GM18868 (cell line): ENCODE measurements at regions not wholly inside any gene's neighbourhood (a gene's known extent, or its start where the extent isn't known, plus 50 kb on each side); places are given as distances from the start of the nearest gene placed in this dataset.

Experiments
- ATAC-seq: cut with Tn5 transposase; IDR thresholded peaks from one replicate; pipeline ENCODE4 v1.9.1; 2021; ENCODE audit warnings: mild to moderate bottlenecking, moderate library complexity; ENCODE audit not compliant: unreplicated experiment

DNA sequence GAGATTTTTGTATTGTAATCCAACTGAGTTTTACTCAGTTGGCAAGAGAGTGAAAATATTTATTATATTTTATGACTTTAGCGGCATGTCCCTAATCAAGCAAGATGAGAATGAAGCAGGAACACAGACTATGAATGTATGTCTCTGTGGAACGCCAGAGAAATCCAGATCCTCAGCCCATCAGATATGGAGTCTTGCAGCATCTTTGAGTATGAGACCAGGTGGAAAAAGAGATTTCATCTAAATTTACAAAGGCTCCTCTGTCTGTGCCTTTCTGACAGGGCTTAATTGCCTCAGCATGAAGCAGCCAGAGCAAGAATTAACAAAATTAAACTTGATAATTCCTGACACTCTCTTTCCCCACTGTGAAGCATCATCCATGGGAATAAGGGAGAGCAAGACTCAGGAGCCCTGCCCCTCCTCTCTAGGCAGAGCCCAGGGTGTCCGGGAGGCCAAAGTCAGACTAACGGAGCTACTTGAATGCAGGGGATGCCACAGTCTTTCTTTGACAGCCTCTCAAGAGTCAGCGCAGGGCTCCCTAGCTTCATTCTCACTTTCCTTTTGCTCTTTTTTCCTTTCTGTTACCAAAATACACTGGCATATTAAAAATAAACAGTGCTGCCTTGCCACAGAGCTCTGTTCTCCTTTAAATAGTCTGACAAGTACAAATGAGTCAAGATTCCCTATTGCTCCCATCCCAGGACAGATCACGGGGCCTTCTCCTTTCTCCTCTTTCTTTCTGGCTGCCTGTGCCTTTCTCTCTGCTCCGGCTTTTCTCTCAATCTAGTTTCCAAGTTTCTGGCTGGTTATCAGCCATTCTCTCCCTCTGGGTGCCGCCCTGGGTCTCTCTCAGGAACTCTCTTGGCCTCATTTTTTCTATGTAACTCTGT, 132.2 kb upstream of the INHBA start:
- ATAC-seq, result no peak

DNA sequence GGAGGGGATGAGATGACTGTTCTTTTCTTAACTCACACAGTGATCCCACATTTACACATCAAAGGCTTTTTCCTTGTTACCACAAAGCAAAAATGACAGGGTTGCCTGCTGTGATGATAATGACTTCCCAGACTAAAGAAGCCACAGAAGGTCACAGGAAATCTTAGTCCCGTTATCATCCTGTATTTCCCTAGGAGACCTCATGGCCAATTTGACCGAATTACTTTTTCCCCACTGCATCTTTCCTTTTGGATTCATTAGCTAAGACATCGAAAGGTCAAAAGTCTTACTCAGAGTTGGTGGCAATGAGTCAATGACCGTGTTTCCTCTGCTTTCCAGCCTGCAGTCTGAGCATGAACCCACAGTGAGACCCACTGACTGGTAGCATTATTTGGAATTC, 130.1 kb upstream of the INHBA start:
- ATAC-seq, result no peak

GRCh38 chr7:41830271-41830670, 127.4 kb upstream of the INHBA start:
- no peak for ATAC-seq

- no peak for ATAC-seq
These were observed 126.0 kb upstream of the INHBA start for GRCh38 chr7:41828911-41829310.

GRCh38 chr7:41826641-41827040, 123.8 kb upstream of the INHBA start:
- ATAC-seq, result peak; percentile 45

DNA sequence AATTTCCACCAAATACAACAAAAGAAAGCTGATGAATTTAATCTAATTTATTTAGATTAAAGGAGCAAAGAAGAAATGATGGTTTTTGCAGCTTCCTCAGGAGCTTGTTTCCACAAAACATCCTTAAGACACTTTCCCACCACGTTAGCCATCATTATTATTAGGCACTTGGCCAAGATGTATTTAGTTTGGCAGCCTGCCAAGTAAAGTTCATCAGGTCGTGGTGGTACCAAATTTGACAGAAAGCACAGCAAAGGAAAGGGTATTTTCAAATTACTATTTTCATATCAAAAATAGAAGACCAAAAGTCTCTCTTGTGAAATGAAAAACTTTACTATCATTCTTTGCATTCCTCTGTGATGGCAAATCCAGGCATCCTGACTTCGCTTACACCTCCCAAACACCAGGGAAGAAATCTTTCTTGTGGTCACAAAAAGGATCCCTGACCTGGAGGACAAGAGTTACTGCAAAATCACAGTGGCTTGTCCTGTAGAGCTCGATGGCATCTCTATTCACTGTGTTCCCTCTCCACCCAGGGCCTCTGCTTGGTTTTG, 123.1 kb upstream of the INHBA start:
- no peak for ATAC-seq

DNA sequence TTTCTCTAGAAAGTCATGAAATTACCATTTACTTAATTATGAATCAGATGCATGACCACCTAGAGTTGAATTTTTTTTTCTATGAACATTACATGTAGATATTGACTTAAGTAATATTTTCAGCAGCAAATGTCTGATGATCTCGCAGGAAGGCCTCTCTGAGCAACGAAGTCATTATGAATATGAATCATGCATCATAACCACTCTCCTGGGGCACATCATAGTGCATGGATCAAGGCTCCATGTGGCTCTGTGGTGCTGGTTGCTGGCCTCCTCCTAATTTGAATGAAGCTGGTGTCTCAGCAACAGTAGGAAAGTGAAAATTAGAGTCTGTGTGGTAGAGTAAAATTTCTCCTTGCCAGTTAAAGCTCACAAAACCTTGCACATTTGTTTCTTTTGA, 121.4 kb upstream of the INHBA start:
- no peak for ATAC-seq

GRCh38 chr7:41822259-41822817, 119.4 kb upstream of the INHBA start:
- no peak for ATAC-seq

GRCh38 chr7:41821521-41822213, 118.8 kb upstream of the INHBA start:
- ATAC-seq, result no peak

DNA sequence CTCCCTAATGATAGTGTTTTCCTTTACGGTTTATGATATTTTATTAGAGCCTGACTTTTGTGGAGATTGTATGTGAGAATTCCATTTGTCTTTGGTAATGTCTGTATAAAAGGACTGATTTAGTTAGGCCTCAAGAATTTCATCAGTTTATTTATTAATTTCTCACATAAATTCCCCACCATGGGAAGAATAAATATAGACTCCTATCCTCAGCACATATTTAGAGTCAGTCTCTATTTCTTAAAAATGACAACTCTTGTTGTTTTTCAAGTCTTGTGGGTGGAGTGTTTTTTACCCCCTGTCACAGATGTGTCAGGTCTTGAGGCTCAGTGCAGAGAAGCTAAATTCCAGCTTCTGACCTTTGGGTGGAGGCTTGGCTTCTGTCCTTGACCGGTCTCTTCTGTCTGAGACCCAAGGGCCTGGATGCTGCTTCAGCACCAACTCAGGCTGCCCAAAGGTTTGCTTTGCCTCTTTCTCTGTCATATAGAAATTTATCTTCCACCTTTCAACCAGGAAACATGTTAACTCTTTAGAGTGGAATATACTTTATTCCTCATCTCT, 117.3 kb upstream of the INHBA start:
- ATAC-seq, result no peak

- ATAC-seq, result no peak
These were observed 116.8 kb upstream of the INHBA start for GRCh38 chr7:41819645-41820044.

DNA sequence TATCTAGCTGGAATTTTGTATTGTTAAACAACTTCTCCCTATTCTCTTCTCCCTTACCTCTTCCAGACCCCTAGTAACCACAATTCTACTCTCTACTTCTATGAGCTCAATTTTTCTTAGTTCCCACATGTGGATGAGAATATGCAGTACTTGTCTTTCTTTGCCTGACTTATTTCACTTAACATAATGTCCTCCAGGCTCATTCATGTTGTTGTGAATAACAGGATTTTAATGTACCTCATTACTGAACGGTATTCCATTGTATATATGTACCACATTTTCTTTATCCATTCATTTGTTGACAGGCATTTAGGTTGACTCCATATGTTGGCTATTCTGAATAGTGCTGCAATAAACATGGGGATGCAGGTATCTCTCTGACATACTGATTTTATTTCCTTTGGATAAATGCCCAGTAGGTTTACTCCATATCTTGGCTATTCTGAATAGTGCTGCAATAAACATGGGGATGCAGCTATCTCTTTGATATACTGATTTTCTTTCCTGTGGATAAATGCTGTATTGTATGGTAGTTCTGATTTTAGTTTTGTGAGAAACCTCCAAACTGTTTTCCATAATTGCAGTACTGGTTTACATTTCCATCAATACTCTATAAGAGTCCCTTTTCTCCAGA, 116.0 kb upstream of the INHBA start:
- ATAC-seq, result no peak

DNA sequence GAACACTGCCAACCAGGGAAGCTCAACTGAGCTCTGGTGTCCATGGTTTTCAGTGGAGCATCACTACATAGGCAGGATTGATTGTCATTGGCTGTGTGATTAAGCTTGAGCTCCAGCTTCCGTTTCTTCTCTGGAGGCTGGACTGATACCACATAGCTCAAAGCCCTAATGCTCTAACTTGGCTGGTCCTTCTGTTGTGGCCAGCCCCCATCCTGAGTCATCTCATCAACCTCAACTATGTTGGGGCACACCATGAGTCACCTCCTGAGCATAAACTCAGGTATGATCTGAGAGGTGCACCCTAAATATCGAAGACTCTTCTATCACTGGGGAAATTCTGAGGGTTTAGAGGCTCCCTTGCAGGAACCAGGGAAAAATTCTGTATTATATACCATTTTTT, 114.5 kb upstream of the INHBA start:
- ATAC-seq, result peak; percentile 80

DNA sequence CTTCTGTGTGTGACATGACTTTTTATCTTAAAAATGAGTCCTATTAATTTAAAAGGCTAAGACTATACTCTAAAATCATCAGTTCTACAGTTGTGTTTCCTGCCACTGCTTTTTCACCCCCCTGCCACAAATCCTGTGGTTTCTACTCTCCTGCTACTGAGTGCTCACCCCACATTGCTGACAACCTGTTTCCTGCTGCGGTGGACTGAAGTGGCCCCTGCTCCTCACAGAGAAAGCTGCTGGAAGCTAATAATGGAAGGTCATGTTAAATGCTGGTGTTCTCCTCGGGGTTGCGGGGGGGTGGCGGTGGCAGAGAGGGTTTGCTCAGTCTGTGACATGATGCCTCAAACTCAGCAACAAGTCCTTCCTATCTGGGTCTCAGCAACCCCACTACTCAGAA, 113.2 kb upstream of the INHBA start:
- peak; percentile 44 for ATAC-seq

GRCh38 chr7:41814888-41815287, 112.0 kb upstream of the INHBA start:
- no peak for ATAC-seq

- no peak for ATAC-seq
These were observed 110.4 kb upstream of the INHBA start for GRCh38 chr7:41813286-41813685.

GRCh38 chr7:41811941-41812340, 109.1 kb upstream of the INHBA start:
- no peak for ATAC-seq

- peak; percentile 92 for ATAC-seq
These were observed 107.2 kb upstream of the INHBA start for GRCh38 chr7:41809940-41810576.

DNA sequence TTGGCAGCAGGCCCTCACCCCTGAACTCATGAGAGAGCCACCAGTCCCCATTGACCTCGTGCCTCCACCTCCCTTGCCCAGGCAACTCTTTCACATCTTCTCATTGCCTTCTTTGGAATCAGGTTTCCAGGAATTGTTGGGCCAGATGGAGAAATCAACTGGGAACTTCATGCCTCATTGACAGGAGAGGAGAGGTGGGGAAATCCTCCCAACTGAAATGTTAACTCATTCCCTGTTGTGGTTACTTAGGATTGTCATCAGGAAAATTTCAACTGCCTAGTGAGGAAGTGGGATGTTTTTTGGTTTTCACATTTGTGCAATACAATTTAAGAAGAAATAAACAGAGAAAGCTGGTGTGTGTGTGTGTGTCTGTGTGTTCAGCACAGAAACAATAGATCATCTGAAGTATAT, 106.6 kb upstream of the INHBA start:
- ATAC-seq, result no peak

- no peak for ATAC-seq
These were observed 106.2 kb upstream of the INHBA start for GRCh38 chr7:41809116-41809515.
